Activated T-cell treated with anti-CD3 and anti-CD28 coated beads, Interleukin-2, amount 50 U/mL, for 4 hours (primary cell): ENCODE measurements at regions not wholly inside any gene's neighbourhood (a gene's known extent, or its start where the extent isn't known, plus 50 kb on each side); places are given as distances from the start of the nearest gene placed in this dataset.
"Not testable (repeated sequence)": the region's sequence is repeated elsewhere in the genome, so short reads cannot be mapped to it uniquely, and the experiment has no call there.

Experiments
- ATAC-seq, 2 donors: fragments of 200-7000 bp; cut with Tn5 transposase; one replicate each; pipeline ENCODE4 v1.10.0; 2021
- DNase-seq: peaks from one replicate; pipeline ENCODE4 v3.0.0-alpha.2; 2020
- H3K27me3 Mint-ChIP-seq: one replicate; pipeline ENCODE4 v1.8.0; 2021; ENCODE audit warnings: low read depth, mixed read lengths
- H3K36me3 Mint-ChIP-seq: one replicate; pipeline ENCODE4 v1.8.0; 2022; ENCODE audit warnings: mixed read lengths; ENCODE audit not compliant: insufficient read depth
- H3K4me1 Mint-ChIP-seq: one replicate; pipeline ENCODE4 v1.8.0; 2021; ENCODE audit warnings: low read depth, mixed read lengths
- H3K4me3 Mint-ChIP-seq: one replicate; pipeline ENCODE4 v1.8.0; 2021; ENCODE audit warnings: mild to moderate bottlenecking, moderate library complexity, mixed read lengths
- H3K9me3 Mint-ChIP-seq: one replicate; pipeline ENCODE4 v1.8.0; 2021; ENCODE audit warnings: mixed read lengths

DNA sequence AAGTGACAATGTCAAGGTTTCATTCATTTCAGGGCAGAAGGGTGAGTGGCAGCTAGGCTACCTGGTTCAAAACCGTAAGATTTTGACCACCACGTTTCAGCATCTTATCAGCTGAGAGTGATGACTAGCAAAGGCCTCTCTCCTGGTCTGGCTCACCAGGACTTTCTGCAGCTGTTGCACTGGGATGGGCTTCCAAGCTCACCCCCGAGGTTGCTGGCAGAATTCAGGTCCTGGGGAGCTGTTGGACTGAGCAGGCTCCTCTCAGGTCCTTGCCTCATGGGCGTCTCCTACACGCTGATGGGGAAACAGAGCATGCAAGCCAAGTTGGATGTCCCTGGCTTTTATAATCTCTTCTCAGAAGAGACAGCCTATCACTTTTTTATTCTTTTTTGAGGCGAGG, 88.8 kb upstream of the RNU6-1 start:
- no peaks in the 10 kb centered on the region for H3K4me1 Mint-ChIP-seq
- peaks cover 3% of the 10 kb centered on the region for H3K27me3 Mint-ChIP-seq
- DNase-seq (no peak), ATAC-seq (no peak)
- no peak overlapping the region for H3K4me3 Mint-ChIP-seq
- H3K9me3 Mint-ChIP-seq: peaks cover 7% of the 10 kb centered on the region
- no peaks in the 10 kb centered on the region for H3K36me3 Mint-ChIP-seq

DNA sequence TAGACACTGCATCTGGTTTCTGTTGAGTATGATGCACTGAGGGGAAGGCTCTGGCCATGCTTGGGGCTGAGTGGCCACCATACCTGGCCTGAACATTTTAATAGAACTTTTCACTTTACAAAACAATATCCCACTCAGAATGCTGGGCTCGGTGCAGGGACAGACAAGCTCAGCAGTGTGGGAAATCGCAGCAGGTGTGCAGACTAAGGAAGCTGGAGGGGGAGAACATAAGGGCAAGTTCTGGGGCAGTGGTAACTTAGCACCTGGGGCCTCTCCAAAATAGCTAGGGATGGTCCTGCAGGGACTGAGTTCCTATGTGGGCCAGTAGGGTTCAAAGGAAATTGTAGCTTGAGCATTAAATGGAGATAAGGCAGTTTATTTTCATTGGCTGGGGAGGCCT, 90.9 kb upstream of the RNU6-1 start:
- no peaks in the 10 kb centered on the region for H3K9me3 Mint-ChIP-seq
- H3K27me3 Mint-ChIP-seq: peaks cover 6% of the 10 kb centered on the region
- H3K4me1 Mint-ChIP-seq: no peaks in the 10 kb centered on the region
- no peaks in the 10 kb centered on the region for H3K36me3 Mint-ChIP-seq
- DNase-seq (no peak), ATAC-seq (no peak)
- no peak overlapping the region for H3K4me3 Mint-ChIP-seq

DNA sequence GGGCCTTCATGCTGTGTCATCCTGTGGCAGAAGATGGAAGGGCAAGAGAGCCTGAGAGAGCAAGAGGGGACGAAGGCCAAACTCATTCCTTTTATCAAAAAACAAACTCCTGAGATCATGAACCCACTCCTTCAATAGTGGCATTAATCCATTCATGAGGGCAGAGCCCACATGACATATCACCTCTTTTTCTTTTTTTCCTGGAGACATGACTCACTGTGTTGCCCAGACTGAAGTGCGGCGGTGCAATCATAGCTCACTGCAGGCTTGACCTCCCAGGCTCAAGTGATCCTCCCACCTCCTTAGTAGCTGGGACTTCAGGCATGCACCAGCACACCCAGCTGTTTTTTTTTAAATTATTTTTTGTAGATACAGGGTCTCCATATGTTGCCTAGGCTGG, 92.0 kb upstream of the RNU6-1 start:
- Mint-ChIP-seq H3K27me3 (peaks cover 6% of the 10 kb centered on the region), H3K4me3 (no peak overlapping the region), H3K36me3 (no peaks in the 10 kb centered on the region), H3K9me3 (no peaks in the 10 kb centered on the region), H3K4me1 (no peaks in the 10 kb centered on the region)
- ATAC-seq (no peak), DNase-seq (no peak)

DNA sequence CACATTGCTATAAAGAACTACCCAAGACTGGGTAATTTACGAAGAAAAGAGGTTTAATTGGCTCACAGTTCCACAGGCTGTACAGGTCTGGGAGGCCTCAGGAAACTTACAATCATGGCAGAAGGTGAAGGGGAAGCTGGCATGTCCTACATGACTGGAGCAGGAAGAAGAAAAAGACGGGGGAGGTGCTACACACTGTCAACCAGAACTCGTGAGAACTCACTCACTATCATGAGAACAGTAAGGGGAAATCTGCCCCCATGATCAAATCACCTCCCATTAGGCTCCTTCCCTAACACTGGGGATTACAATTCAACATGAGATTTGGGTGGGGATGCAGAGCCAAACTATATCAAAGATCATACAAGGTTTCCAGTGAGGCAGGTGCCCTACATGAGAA, 94.3 kb upstream of the RNU6-1 start:
- DNase-seq, H3K9me3 Mint-ChIP-seq, H3K27me3 Mint-ChIP-seq, ATAC-seq, H3K4me1 Mint-ChIP-seq, H3K36me3 Mint-ChIP-seq, H3K4me3 Mint-ChIP-seq: not testable (repeated sequence)

DNA sequence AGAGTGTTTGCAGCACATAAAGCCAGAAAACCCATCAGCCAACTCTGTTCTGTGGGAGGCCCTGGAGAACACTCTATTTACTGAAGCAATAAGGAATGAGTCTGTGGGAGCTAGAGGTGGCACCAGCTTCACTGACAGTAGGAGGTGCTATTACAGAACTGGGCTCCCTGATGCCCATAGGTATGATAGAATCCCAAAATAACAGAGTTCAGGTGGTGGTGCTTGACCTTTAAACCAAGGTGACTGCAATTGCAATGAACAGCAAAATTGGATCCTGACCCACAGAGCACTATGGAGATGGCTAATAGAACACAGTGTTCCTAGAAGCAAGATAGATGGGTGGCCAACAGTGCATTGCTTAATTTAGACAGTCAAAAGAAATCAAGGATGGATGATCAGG, 95.4 kb upstream of the RNU6-1 start:
- no peak for ATAC-seq
- Mint-ChIP-seq H3K4me1 (no peaks in the 10 kb centered on the region), H3K36me3 (no peaks in the 10 kb centered on the region), H3K9me3 (no peaks in the 10 kb centered on the region), H3K27me3 (peaks cover 3% of the 10 kb centered on the region), H3K4me3 (no peak overlapping the region)
- DNase-seq: no peak

DNA sequence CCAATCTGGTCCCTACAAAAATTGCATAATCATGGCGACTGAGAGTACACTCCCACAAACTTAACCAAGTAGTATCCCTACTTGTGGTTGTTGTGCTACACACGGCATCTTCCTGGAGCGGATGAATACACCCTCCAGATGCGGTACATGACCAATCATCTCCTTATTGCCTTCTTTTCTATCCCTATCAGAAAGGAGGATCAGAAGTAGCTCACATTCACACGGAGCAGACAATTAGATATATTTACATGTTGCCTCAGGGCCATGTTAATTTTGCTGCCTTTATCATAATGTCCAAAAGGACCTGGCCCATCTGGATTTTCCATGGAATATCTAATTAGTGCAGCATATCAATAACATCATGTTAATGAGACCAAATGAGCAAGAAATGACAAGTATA, 96.4 kb upstream of the RNU6-1 start:
- ATAC-seq (no peak), DNase-seq (no peak)
- Mint-ChIP-seq H3K4me3 (no peak overlapping the region), H3K36me3 (no peaks in the 10 kb centered on the region), H3K9me3 (no peaks in the 10 kb centered on the region), H3K27me3 (peaks cover 3% of the 10 kb centered on the region), H3K4me1 (no peaks in the 10 kb centered on the region)

DNA sequence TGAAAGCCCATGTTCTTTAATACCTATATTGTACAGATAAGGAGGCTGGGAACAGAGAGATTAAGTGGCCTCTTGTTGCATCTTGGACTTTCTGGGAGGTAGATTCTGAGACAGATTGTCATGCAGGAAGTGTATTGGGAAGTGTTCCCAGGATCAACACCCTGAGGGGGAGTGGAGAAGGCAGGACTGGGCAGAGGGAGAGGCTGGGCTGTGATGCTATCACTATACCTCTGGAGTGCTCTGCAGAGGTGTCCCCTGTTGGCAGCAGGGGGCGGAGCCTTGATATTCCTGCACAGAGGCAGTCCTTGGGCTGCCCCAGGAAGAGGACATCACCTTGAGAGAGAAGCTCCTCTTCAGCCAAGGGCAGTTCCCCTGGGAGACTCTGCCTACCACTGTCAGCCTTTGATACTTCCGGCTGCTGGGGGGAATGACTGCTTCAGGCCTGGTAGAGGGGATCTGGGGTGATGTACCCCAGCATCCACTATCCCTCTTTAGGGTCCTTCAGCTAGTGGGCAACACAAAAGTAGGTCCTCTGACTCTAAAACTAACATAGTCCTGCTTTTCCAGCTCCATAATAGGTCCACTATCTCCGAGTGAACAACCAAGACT, 97.4 kb upstream of the RNU6-1 start:
- Mint-ChIP-seq H3K4me1 (no peaks in the 10 kb centered on the region), H3K9me3 (no peaks in the 10 kb centered on the region), H3K36me3 (no peaks in the 10 kb centered on the region), H3K27me3 (peaks cover 3% of the 10 kb centered on the region), H3K4me3 (no peak overlapping the region)
- ATAC-seq: no peak
- DNase-seq: no peak

DNA sequence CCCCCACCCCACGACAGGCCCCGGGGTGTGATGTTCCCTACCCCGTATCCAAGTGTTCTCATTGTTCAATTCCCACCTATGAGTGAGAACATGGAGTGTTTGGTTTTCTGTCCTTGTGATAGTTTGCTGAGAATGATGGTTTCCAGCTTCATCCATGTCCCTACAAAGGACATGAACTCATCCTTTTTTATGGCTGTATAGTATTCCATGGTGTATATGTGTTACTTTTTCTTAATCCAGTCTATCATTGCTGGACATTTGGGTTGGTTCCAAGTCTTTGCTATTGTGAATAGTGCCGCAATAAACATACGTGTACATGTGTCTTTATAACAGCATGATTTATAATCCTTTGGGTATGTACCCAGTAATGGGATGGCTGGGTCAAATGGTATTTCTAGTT, 99.3 kb upstream of the RNU6-1 start:
- DNase-seq, H3K4me1 Mint-ChIP-seq, H3K4me3 Mint-ChIP-seq, ATAC-seq, H3K9me3 Mint-ChIP-seq, H3K27me3 Mint-ChIP-seq, H3K36me3 Mint-ChIP-seq: not testable (repeated sequence)

DNA sequence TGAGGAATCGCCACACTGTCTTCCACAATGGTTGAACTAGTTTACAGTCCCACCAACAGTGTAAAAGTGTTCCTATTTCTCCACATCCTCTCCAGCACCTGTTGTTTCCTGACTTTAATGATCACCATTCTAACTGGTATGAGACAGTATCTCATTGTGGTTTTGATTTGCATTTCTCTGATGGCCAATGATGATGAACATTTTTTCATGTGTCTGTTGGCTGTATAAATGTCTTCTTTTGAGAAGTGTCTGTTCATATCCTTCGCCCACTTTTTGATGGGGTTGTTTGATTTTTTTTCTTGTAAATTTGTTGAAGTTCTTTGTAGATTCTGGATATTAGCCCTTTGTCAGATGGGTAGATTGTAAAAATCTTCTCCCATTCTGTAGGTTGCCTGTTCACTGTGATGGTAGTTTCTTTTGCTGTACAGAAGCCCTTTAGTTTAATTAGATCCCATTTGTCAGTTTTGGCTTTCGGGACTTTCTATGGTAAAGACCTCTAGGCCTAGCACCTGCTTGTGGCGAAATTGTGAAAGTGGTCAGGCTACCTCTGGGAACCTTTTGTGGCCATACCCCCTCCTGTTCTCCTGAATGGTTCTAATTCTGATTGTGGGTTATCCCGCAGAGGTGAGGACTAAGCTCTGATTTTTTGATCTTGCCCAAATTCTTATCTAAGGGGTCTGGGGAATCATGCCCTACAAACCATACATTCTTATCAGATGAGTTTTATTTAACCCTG, 99.9 kb upstream of the RNU6-1 start:
- H3K27me3 Mint-ChIP-seq, ATAC-seq, H3K4me3 Mint-ChIP-seq, H3K36me3 Mint-ChIP-seq, H3K4me1 Mint-ChIP-seq, DNase-seq, H3K9me3 Mint-ChIP-seq: not testable (repeated sequence)

DNA sequence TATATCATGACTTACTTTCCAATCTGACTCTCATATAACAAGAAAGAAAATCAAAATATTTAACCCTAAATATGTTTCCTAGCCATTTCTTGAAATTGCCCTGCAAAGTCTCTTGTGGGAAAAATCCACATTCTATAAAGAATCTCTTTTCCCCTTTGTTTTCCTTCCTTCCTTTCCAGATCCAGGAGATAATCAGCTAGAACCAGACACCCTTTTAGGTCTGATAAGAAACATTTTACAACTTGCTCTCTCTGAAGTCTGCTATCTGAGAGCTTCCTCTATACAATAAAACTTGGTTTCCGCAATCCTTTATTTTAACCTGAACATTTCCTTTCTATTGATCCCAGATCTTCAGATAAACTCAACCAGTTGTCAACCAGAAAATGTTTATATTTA, 100.5 kb upstream of the RNU6-1 start:
- Mint-ChIP-seq H3K4me1 (no peaks in the 10 kb centered on the region), H3K27me3 (no peaks in the 10 kb centered on the region), H3K9me3 (no peaks in the 10 kb centered on the region), H3K36me3 (no peaks in the 10 kb centered on the region), H3K4me3 (no peak overlapping the region)
- ATAC-seq: no peak
- no peak for DNase-seq

DNA sequence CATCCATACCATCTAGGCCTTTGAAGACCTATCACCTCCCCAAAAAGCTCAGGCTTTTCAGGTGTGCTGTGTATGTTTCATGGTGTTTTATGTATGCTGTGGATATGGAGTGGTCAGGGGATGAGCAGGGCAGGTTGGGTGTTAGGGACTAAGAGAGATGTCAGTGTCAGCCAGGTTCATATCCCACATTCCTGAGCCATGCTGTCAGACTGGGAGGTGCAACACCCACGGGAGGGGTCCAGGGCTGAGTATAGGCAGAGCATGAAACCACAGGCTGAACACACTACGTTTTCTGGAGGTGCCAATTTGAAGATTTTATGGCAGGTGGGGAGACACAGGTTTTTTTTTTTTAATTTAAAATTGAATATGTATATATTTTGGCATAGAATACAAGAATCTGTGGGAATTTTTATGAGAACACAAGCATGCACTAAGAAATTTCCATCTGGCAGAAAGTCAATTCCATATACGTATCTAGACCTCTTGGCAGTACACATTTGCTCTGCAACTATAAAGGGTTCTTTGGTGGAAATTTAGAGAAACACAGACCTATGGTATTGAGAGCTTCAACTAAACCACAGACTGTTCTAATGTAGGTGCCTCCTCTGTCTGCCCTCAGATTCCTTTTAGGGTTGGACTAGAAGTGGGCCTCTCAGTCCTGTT, 101.9 kb upstream of the RNU6-1 start:
- Mint-ChIP-seq H3K9me3 (no peaks in the 10 kb centered on the region), H3K4me1 (peaks cover 6% of the 10 kb centered on the region), H3K4me3 (no peak overlapping the region), H3K36me3 (no peaks in the 10 kb centered on the region), H3K27me3 (no peaks in the 10 kb centered on the region)
- DNase-seq (no peak), ATAC-seq (no peak)

DNA sequence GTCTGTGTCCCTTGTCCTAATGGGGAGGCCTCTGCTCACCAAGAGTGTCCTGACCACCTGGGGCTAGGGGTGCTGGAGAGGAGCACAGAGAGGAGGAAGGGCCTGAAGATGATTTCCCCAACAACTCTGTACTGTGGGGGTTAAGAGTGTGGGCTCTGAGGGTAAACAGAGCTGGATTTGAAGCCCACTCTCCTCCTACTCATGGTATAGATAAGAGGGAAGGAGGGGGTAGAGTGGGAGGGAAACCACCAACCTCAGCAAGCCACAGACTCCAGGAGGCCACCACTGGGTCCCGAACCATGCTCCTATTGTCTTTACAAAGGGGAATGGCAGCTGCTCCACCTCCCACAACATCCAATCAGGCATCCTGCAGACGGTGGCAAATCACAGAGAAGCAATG, 103.6 kb upstream of the RNU6-1 start:
- Mint-ChIP-seq H3K4me3 (no peak overlapping the region), H3K36me3 (no peaks in the 10 kb centered on the region), H3K4me1 (peaks cover 8% of the 10 kb centered on the region), H3K27me3 (no peaks in the 10 kb centered on the region), H3K9me3 (no peaks in the 10 kb centered on the region)
- ATAC-seq: no peak
- no peak for DNase-seq

DNA sequence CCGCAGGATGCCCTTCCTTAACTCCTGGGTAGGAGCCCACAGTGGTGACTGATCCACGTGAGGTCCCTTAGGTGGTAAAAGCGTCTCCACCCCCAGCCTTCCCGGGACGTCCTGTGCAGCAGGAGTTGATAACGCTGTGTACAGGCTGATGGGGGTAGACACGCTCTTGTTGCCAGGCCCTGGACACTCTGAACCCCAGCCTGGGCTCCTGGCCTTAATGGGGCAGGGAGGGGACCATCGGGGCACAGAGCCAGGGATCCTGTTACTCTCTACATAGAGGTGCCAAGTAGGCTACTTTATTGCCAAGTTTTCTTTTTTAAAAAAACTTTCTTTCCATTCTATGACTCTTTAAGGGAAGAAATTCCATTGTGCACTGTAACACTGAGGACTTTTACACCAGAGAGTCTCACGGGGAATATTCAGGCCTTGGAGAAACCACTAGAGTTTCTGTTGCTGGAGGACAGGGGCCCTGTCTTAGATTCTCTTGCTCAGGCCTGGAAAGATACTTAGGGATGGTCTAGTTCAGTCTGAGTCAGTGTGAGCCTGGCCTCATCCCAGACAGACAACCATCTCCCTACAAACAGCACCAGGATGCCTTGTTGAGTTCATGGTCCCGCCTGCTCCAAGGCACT, 104.3 kb upstream of the RNU6-1 start:
- Mint-ChIP-seq H3K4me3 (no peak overlapping the region), H3K36me3 (no peaks in the 10 kb centered on the region), H3K4me1 (peaks cover 8% of the 10 kb centered on the region), H3K9me3 (no peaks in the 10 kb centered on the region), H3K27me3 (no peaks in the 10 kb centered on the region)
- DNase-seq: no peak
- ATAC-seq: no peak

DNA sequence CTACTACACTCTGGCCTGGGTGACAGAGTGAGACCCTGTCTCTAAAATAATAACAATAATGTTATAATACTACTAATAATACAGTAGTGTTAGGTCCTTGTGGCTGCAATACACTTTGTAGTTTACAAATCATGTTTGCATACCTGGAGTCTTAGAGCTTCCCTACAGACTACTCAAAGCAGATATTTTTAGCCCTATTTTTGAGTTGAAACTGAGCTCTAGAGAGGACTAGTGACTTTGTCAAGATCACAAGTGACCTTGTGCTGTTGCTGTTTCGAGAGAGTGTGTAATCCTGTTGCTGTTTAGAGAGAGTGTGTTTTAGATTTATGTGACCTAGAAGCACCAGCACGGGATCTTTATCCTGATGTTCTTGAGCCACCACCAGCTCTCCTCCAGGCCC, 105.3 kb upstream of the RNU6-1 start:
- ATAC-seq (no peak), DNase-seq (no peak)
- peaks cover 8% of the 10 kb centered on the region for H3K4me1 Mint-ChIP-seq
- H3K36me3 Mint-ChIP-seq: no peaks in the 10 kb centered on the region
- no peaks in the 10 kb centered on the region for H3K27me3 Mint-ChIP-seq
- H3K4me3 Mint-ChIP-seq: no peak overlapping the region
- no peaks in the 10 kb centered on the region for H3K9me3 Mint-ChIP-seq
